Activated T-helper 17 cell treated with anti-CD3 and anti-CD28 coated beads, Interleukin-2, amount 50 U/mL, for 72 hours (primary cell): ENCODE measurements at regions not wholly inside any gene's neighbourhood (a gene's known extent, or its start where the extent isn't known, plus 50 kb on each side); places are given as distances from the start of the nearest gene placed in this dataset.

ENCODE experiments used
- ATAC-seq: fragments of 150-1000 bp; cut with Tn5 transposase; replicated peaks from 2 replicates; pipeline ENCODE4 v1.10.0; 2021; ENCODE audit warnings: mild to moderate bottlenecking, moderate library complexity
- H3K27ac Mint-ChIP-seq: one replicate; pipeline ENCODE4 v1.8.0; 2022; ENCODE audit warnings: mixed read lengths
- H3K27me3 Mint-ChIP-seq: one replicate; pipeline ENCODE4 v1.8.0; 2022; ENCODE audit warnings: mixed read lengths
- H3K36me3 Mint-ChIP-seq: one replicate; pipeline ENCODE4 v1.8.0; 2022; ENCODE audit warnings: low read depth, mild to moderate bottlenecking, mixed read lengths
- H3K4me1 Mint-ChIP-seq: one replicate; pipeline ENCODE4 v1.8.0; 2022; ENCODE audit warnings: mixed read lengths
- H3K4me3 Mint-ChIP-seq: one replicate; pipeline ENCODE4 v1.8.0; 2022; ENCODE audit warnings: mild to moderate bottlenecking, mixed read lengths
- H3K9me3 Mint-ChIP-seq: one replicate; pipeline ENCODE4 v1.8.0; 2022; ENCODE audit warnings: mixed read lengths

DNA sequence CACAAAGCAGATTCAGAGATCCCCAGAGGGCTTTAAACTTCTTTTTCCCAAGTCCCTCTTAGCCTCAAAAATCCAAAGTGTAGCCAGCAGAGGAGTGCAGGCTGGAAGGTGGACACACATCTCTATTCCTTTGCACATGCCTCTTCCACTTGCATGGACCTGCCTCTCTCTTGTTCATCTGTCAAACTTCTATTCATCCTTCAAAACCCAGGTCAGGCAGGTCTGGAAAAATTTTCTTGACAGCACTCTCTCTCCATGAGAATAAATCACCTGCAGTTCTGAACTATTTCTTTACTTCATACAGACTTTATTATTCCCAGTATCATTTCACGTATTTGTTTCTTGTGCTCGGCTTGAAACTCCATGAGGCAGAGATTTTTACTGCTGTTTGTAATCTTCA, 127.5 kb downstream of the SS18 start:
- Mint-ChIP-seq H3K4me1 (no peaks in the 10 kb centered on the region), H3K9me3 (no peaks in the 10 kb centered on the region), H3K27me3 (peaks cover 27% of the 10 kb centered on the region), H3K4me3 (no peak overlapping the region), H3K27ac (no peak overlapping the region), H3K36me3 (no peaks in the 10 kb centered on the region)
- no peak for ATAC-seq

DNA sequence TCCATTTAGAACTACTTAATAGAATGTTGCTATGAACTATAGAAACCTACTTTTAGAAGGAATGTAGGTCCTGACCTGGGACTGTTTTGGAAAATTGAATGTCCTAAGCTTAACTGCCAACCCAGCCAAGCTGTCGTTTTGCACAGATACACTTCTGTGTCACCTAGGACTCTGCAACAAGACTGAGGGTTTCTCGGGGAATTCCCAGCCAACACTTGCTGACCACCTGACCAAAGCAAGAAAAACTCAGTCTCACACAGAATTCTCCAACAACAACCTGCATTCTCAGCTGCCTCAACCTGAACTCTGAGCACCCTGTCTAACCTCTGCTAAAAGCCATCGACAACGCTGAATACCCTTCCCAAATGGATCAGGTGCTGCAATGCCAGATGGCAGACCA, 128.2 kb downstream of the SS18 start:
- no peaks in the 10 kb centered on the region for H3K9me3 Mint-ChIP-seq
- no peak overlapping the region for H3K4me3 Mint-ChIP-seq
- peaks cover 27% of the 10 kb centered on the region for H3K27me3 Mint-ChIP-seq
- no peaks in the 10 kb centered on the region for H3K4me1 Mint-ChIP-seq
- ATAC-seq: no peak
- no peak overlapping the region for H3K27ac Mint-ChIP-seq
- H3K36me3 Mint-ChIP-seq: no peaks in the 10 kb centered on the region

DNA sequence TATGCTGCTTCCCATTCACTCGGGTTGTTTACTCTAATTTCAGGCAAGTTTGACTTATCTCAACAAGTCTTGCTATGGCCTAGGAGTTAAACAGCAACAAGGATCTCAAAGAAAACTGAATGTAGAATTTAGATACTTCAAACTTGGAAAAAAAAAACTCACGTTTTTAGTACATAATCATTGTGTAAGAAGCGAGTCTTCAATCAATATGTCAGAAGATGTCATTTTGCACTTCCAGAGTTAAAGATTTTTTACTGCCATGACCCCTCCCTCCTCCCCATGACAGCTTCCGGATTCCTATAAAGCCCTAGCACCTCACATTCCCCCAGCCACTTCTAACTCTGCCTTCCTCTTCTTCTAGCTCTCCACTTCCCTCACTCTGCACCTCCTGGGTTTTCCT, 133.4 kb downstream of the SS18 start:
- ATAC-seq: no peak

DNA sequence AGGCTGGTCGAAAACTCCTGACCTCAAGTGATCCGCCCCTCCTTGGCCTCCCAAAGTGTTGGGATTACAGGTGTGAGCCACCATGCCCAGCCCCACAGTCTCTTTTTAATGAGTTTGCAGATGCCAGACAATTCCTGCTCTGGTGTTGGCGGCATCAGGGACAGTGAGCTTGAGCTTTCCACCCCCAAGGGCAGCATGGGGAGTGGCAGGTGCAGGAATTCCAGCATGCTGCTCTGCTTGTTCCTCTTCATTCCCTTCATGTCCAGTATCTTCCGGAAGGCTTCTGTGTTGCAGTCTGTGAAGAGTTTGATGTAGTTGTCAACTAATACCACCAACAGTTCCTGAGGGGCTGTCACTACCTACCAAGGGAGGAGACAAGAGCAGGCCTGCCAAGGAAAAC, 137.3 kb downstream of the SS18 start:
- peaks cover 14% of the 10 kb centered on the region for H3K4me1 Mint-ChIP-seq
- peak overlapping the region; percentile 51 for H3K4me3 Mint-ChIP-seq
- H3K27ac Mint-ChIP-seq: peak overlapping the region; percentile 5
- H3K27me3 Mint-ChIP-seq: no peaks in the 10 kb centered on the region
- H3K9me3 Mint-ChIP-seq: peaks cover 5% of the 10 kb centered on the region
- no peaks in the 10 kb centered on the region for H3K36me3 Mint-ChIP-seq
- ATAC-seq: no peak

More for the DNA sequence above, 133.4 kb downstream of the SS18 start:
- Mint-ChIP-seq H3K27ac (no peak overlapping the region), H3K27me3 (peaks cover 6% of the 10 kb centered on the region), H3K4me1 (peaks cover 14% of the 10 kb centered on the region), H3K36me3 (no peaks in the 10 kb centered on the region), H3K9me3 (no peaks in the 10 kb centered on the region), H3K4me3 (no peak overlapping the region)

DNA sequence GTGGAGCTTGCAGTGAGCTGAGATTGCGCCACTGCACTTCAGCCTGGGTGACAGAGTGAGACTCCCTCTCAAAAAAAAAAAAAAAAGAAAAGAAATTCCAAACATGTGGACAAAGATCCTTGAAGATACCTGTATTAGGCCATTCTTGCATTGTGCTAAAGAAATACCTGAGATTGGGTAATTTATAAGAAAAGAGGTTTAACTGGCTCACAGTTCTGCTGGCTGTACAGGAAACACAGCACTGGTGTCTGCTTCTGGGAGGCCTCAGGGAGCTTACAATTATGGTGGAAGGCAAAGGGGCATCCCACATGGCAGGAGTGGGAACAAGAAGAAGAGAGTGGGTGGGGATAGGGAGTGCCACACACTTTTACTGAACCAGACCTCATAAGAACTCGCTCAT, 140.1 kb downstream of the SS18 start:
- Mint-ChIP-seq H3K27ac (no peak overlapping the region), H3K27me3 (no peaks in the 10 kb centered on the region), H3K9me3 (peaks cover 5% of the 10 kb centered on the region), H3K4me1 (peaks cover 14% of the 10 kb centered on the region), H3K4me3 (no peak overlapping the region), H3K36me3 (no peaks in the 10 kb centered on the region)
- no peak for ATAC-seq

DNA sequence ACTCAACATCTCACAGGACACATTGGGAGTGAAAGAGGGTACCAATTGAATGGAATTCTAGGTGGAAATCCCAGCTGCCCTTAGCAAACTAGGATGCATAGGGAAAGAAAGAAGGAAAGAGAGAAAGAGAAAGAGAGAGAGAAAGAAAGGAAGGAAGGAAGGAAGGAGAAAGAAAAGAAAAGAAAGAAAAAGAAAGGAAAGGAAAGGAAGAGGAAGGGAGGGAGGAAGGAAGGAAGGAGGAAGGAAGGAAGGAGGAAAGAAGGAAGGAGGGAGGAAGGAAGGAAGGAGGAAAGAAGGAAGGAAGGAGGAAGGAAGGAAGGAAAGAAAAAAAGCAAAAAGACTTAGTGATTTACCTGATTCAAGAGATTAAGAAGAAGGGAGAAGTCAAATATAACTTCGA, 143.9 kb downstream of the SS18 start:
- Mint-ChIP-seq H3K36me3 (no peaks in the 10 kb centered on the region), H3K4me3 (no peak overlapping the region), H3K27me3 (peaks cover 4% of the 10 kb centered on the region), H3K4me1 (no peaks in the 10 kb centered on the region), H3K27ac (no peak overlapping the region), H3K9me3 (peaks cover 5% of the 10 kb centered on the region)
- no peak for ATAC-seq

DNA sequence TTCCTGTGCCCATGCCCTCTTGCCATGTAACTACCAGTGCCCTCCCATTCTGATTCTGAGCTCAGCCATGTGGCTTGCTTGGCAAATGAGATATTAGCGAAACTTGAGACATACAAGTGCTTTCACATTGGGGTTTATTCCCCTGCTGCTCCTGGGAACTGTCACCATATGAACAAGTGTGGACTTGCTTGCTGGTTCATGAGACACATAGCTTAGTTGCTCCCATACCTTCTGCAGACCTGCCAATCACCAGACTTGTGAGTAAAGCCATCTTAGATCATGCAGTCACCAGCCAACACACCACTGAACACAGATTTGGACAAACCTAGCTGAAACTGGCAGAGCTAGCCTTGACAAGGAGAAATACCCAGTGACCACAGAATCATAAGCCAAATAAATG, 155.1 kb downstream of the SS18 start:
- H3K27ac Mint-ChIP-seq: no peak overlapping the region
- H3K36me3 Mint-ChIP-seq: no peaks in the 10 kb centered on the region
- H3K27me3 Mint-ChIP-seq: peaks cover 22% of the 10 kb centered on the region
- no peak for ATAC-seq
- no peak overlapping the region for H3K4me3 Mint-ChIP-seq
- no peaks in the 10 kb centered on the region for H3K4me1 Mint-ChIP-seq
- no peaks in the 10 kb centered on the region for H3K9me3 Mint-ChIP-seq

DNA sequence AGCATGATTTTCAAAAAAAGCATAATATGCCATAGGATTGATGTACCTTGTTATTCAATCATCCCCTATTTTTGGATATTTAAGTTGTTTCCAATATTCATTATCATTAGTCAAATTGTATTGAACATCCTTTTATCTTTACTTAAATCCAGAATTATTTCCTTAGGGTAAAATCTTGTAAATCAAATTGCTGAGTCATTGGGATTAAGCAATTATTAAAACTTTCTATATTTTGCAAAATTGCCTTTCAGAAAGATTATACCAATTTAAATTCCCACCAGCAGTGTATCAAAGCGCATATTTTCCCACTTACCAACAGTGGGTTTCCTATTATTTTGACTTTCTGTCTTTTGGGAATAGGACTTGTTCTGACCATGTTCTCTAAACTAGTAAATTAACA, 159.3 kb downstream of the SS18 start:
- Mint-ChIP-seq H3K27ac (no peak overlapping the region), H3K9me3 (no peaks in the 10 kb centered on the region), H3K4me3 (no peak overlapping the region), H3K27me3 (peaks cover 12% of the 10 kb centered on the region), H3K36me3 (no peaks in the 10 kb centered on the region), H3K4me1 (no peaks in the 10 kb centered on the region)
- ATAC-seq: no peak

DNA sequence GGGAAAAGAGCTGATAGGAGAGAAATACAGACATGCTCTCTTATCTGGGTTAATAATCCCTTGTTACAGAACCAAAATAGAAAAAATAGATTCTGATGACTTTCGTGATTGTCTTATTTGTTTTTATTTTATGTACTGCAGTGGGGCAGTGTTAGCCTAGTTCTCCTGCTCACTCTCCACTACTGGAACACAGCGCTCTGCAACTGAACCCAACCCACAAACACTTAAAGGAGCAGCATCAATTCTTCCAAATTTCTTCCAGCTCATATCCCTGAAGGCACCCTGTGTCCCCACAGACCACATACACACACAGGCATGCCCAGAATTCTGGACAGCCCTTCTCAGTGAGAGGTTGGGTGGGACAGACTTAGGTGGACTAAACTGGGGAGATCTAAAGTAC, 160.6 kb downstream of the SS18 start:
- Mint-ChIP-seq H3K4me3 (no peak overlapping the region), H3K36me3 (no peaks in the 10 kb centered on the region), H3K9me3 (no peaks in the 10 kb centered on the region), H3K4me1 (no peaks in the 10 kb centered on the region), H3K27me3 (peaks cover 12% of the 10 kb centered on the region), H3K27ac (no peak overlapping the region)
- no peak for ATAC-seq

DNA sequence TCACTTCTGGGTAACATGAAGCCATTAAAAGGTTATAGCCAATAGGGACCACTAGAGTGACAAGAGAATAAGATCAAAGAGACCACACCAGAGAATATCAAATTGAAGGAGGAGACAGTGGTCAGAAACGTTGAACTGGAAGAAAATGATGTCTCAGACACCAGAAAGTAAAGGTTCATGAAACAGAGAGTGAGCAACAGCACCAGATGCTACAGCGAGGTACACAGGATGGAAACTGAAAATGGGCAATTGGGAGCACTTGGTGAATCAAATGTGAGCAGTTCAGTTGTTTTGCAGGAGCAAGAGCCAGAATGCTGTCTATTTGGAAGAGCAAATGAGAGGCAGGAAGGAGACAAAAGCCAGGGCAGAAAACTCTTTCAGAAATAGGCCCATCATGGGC, 162.6 kb downstream of the SS18 start:
- no peak overlapping the region for H3K4me3 Mint-ChIP-seq
- H3K9me3 Mint-ChIP-seq: no peaks in the 10 kb centered on the region
- no peaks in the 10 kb centered on the region for H3K36me3 Mint-ChIP-seq
- H3K27me3 Mint-ChIP-seq: peaks cover 4% of the 10 kb centered on the region
- H3K27ac Mint-ChIP-seq: no peak overlapping the region
- ATAC-seq: no peak
- H3K4me1 Mint-ChIP-seq: no peaks in the 10 kb centered on the region

DNA sequence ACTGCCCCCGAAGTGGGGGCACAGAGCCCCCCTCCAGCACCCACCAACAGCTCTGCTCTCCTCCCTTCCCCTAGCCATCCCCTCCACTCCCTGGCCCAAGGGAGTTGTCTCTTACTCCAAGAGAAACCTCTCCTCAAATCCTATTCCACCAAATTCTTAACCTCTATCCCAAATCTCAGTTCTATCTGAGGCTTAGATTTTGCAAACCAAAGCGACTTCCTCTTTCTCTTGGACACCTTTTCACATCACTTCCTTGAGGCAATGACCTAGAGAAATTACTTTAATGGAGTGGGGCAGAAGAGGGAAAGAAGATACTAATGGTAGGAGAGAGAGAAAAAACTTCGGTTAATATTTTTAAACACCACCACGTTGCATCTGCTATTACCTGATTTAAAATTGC, 167.2 kb downstream of the SS18 start:
- Mint-ChIP-seq H3K27ac (no peak overlapping the region), H3K9me3 (no peaks in the 10 kb centered on the region), H3K4me3 (no peak overlapping the region), H3K36me3 (no peaks in the 10 kb centered on the region), H3K4me1 (no peaks in the 10 kb centered on the region), H3K27me3 (no peaks in the 10 kb centered on the region)
- ATAC-seq: no peak

DNA sequence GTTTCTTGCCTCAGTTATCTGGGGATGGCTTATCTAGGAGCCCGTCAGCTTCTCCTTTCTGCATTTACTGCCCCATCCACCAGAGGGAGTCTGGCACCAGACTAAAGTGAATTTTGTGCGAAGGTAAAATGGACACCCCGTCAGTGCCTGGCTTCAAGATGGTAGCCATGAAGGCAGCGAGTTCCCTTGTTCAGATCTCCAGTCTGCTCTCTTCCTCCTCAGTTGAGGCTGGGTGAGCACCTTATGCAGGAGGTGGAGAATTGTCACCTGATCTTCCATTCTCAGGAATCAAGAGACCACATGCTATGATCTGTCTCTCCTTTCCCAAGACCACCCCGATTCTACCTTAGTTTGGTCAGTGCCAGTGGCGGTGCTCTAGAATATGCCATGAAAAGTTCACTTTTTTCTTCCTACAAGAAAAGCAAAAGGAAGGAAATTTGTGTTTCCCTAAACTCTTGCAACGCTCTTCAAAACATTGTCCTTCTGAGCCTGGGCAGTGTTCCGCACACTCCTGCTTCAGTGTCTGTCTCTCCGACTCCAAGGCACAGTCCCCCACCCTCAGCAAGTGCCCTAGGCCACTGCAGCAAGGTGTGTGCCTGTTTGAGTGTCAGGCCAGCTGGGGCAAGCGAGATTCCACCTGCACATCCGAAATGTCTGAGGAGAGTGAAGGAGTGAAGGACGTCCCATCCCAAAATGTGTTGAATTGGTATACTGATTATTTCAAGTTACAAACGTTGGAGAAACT, 168.6 kb downstream of the SS18 start:
- H3K27ac Mint-ChIP-seq: no peak overlapping the region
- H3K4me1 Mint-ChIP-seq: no peaks in the 10 kb centered on the region
- H3K9me3 Mint-ChIP-seq: no peaks in the 10 kb centered on the region
- peaks cover 5% of the 10 kb centered on the region for H3K27me3 Mint-ChIP-seq
- no peaks in the 10 kb centered on the region for H3K36me3 Mint-ChIP-seq
- ATAC-seq: peak; percentile 47
- H3K4me3 Mint-ChIP-seq: no peak overlapping the region

DNA sequence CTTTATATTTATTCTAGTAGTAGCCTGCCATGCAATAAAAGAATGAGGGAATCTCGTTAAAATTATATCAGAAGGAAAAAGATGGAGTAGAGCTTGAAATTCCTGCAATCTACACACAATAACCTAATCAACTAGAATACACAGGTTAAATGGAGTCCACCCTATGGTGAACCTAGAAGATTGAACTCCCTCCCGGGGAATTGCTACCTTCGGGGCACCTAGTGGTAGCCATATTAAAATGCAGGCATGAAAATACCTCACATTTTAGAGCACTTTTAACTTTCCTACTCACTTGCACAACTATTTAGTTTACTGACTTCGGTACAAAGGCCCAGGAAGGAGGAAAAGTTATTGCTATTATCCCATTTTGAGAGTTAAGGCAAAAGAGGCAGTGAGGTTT, 174.5 kb downstream of the SS18 start:
- Mint-ChIP-seq H3K4me3 (no peak overlapping the region), H3K9me3 (no peaks in the 10 kb centered on the region), H3K36me3 (no peaks in the 10 kb centered on the region), H3K27me3 (peaks cover 12% of the 10 kb centered on the region), H3K27ac (no peak overlapping the region), H3K4me1 (no peaks in the 10 kb centered on the region)
- no peak for ATAC-seq

DNA sequence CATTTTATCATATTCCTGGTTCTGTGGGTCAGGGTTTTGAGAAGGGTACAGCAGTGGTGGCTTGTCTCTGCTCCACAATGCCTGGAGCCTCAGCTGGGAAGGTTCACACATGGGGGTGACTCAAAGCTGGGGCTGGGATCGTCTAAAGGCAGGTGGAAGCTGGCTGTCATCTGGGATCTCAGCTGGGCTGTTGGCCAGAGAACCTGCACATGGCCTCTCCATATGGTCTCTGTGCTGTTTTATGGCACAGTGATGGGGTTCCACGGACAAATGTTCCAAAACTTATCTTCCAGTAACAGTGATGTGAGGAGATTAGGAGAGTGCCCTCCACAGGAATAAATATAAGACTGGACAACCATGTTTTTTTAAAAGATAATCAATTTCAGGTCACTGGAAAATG, 191.4 kb downstream of the SS18 start:
- peaks cover 7% of the 10 kb centered on the region for H3K27me3 Mint-ChIP-seq
- H3K36me3 Mint-ChIP-seq: no peaks in the 10 kb centered on the region

DNA sequence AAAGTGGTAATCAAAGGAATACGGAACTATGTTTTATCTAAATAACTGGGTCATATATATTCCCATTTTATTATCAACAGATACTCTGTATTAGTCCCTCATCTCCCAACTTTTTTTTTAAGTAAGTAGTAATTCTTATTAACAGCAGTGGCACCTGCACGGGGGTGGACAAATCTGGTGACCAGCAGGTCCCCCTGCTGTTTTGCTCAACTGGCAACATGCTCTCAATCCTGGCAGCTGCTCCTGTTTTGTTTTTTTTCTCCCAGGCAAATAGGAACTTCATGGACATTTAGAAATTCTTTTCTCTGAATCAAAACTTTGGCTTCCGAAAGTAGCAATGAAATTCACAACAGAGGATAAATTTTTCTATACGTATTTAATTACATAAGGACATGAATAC, 193.5 kb downstream of the SS18 start:
- Mint-ChIP-seq H3K36me3 (no peaks in the 10 kb centered on the region), H3K9me3 (no peaks in the 10 kb centered on the region), H3K4me1 (peaks cover 5% of the 10 kb centered on the region), H3K27ac (no peak overlapping the region), H3K27me3 (peaks cover 7% of the 10 kb centered on the region), H3K4me3 (no peak overlapping the region)
- no peak for ATAC-seq

More for the DNA sequence above, 191.4 kb downstream of the SS18 start:
- H3K27ac Mint-ChIP-seq: no peak overlapping the region
- H3K4me3 Mint-ChIP-seq: no peak overlapping the region
- H3K4me1 Mint-ChIP-seq: peaks cover 5% of the 10 kb centered on the region
- H3K9me3 Mint-ChIP-seq: no peaks in the 10 kb centered on the region
- ATAC-seq: no peak
